IMR-90 (cell line): ENCODE measurements at regions not wholly inside any gene's neighbourhood (a gene's known extent, or its start where the extent isn't known, plus 50 kb on each side); places are given as distances from the start of the nearest gene placed in this dataset.
"Not testable (repeated sequence)": the region's sequence is repeated elsewhere in the genome, so short reads cannot be mapped to it uniquely, and the experiment has no call there.

Source experiments
- ATAC-seq: fragments of 200-7000 bp; cut with Tn5 transposase; 2 replicates; pipeline ENCODE4 v1.9.1; 2020; ENCODE audit warnings: low read depth, mild to moderate bottlenecking, moderate library complexity
- BruUV-seq: library from RNA; stranded (reverse); fragments of 400-500 nt; replicated peaks from 2 replicates; lab custom pipeline; 2021; lab: Mats Ljungman, UMichigan
- CTCF ChIA-PET: fragments of 300-600 bp; formaldehyde crosslinking; extraction: SDS; loops from one replicate; lab custom pipeline; 2021; ENCODE audit warnings: antibody characterized with exemption; lab: Yijun Ruan, JAX
- POLR2A ChIA-PET: fragments of 300-600 bp; sonication (Branson Sonifier 250); formaldehyde crosslinking; loops from one replicate; lab custom pipeline; 2022; ENCODE audit warnings: antibody characterized with exemption; ENCODE audit not compliant: unreplicated experiment; lab: Charles Lee
- DNase-seq: peaks from one replicate; pipeline ENCODE4 v3.0.0; 2013
- H2AFZ ChIP-seq: replicated peaks from 2 replicates; pipeline ENCODE3; 2013; ENCODE audit warnings: low read length, mild to moderate bottlenecking; ENCODE audit not compliant: poor library complexity
- H2AK5ac ChIP-seq: 2 replicates; pipeline ENCODE4 v1.6.1; 2013; ENCODE audit warnings: low read depth, low read length, inconsistent platforms
- H2AK9ac ChIP-seq: replicated peaks from 2 replicates; pipeline ENCODE3; 2013; ENCODE audit warnings: mild to moderate bottlenecking, low read depth, low read length, moderate library complexity; ENCODE audit not compliant: poor library complexity
- H2BK120ac ChIP-seq: 2 replicates; pipeline ENCODE4 v1.6.1; 2013; ENCODE audit warnings: low read depth, low read length, inconsistent platforms
- H2BK15ac ChIP-seq: 3 replicates; pipeline ENCODE4 v1.6.1; 2013; ENCODE audit warnings: low read depth, low read length, inconsistent platforms
- H2BK20ac ChIP-seq: 2 replicates; pipeline ENCODE4 v1.6.1; 2013; ENCODE audit warnings: low read depth, mild to moderate bottlenecking, inconsistent platforms, low read length, moderate library complexity
- H2BK5ac ChIP-seq: 2 replicates; pipeline ENCODE4 v1.6.1; 2013; ENCODE audit warnings: mild to moderate bottlenecking, low read depth, low read length, inconsistent platforms; ENCODE audit not compliant: poor library complexity, severe bottlenecking
- H3K14ac ChIP-seq: replicated peaks from 2 replicates; pipeline ENCODE4 v1.6.1; 2013; ENCODE audit warnings: low read depth, low read length, inconsistent platforms
- H3K18ac ChIP-seq: 2 replicates; pipeline ENCODE4 v1.6.1; 2013; ENCODE audit warnings: low read depth, low read length, control low read depth
- H3K23ac ChIP-seq: 2 replicates; pipeline ENCODE4 v1.6.1; 2013; ENCODE audit warnings: low read depth, low read length, inconsistent platforms
- H3K27ac ChIP-seq: 2 replicates; pipeline ENCODE4 v1.5.1; 2013; ENCODE audit warnings: mild to moderate bottlenecking, control low read depth, low read length; ENCODE audit not compliant: insufficient read depth
- H3K27me3 ChIP-seq: 2 replicates; pipeline ENCODE4 v1.6.1; 2013; ENCODE audit warnings: low read length; ENCODE audit not compliant: control insufficient read depth, insufficient read depth
- H3K36me3 ChIP-seq: 2 replicates; pipeline ENCODE4 v1.6.1; 2013; ENCODE audit warnings: low read length, mixed read lengths; ENCODE audit not compliant: control insufficient read depth, insufficient read depth
- H3K4ac ChIP-seq: 2 replicates; pipeline ENCODE4 v1.6.1; 2013; ENCODE audit warnings: low read depth, low read length, inconsistent platforms
- H3K4me1 ChIP-seq: 2 replicates; pipeline ENCODE4 v1.6.1; 2013; ENCODE audit warnings: low read length, mixed read lengths; ENCODE audit not compliant: control insufficient read depth, insufficient read depth
- H3K4me2 ChIP-seq: 2 replicates; pipeline ENCODE4 v1.6.1; 2013; ENCODE audit warnings: low read depth, mild to moderate bottlenecking, control low read depth, low read length, moderate library complexity
- H3K4me3 ChIP-seq: 2 replicates; pipeline ENCODE4 v1.5.1; 2013; ENCODE audit warnings: low read depth, mild to moderate bottlenecking, control low read depth, low read length, moderate library complexity; ENCODE audit not compliant: insufficient read depth
- H3K56ac ChIP-seq: 2 replicates; pipeline ENCODE4 v1.6.1; 2013; ENCODE audit warnings: low read length, inconsistent platforms; ENCODE audit not compliant: insufficient read depth; ENCODE audit errors: extremely low read depth
- H3K79me1 ChIP-seq, 2 experiments: 2 replicates each; pipeline ENCODE4 v1.6.1; 2013; ENCODE audit warnings: low read length in 2 of 2, inconsistent platforms in 1 of 2, low read depth in 1 of 2
- H3K9ac ChIP-seq: 2 replicates; pipeline ENCODE4 v1.6.1; 2013; ENCODE audit warnings: low read depth, low read length, control low read depth
- H3K9me1 ChIP-seq: 2 replicates; pipeline ENCODE4 v1.6.1; 2013; ENCODE audit warnings: low read length, inconsistent platforms; ENCODE audit not compliant: insufficient read depth
- H3K9me3 ChIP-seq: 2 replicates; pipeline ENCODE4 v1.6.1; 2013; ENCODE audit warnings: low read length; ENCODE audit not compliant: control insufficient read depth, insufficient read depth
- H4K20me1 ChIP-seq: 2 replicates; pipeline ENCODE4 v1.6.1; 2013; ENCODE audit warnings: low read length, inconsistent platforms; ENCODE audit not compliant: insufficient read depth
- H4K5ac ChIP-seq: 2 replicates; pipeline ENCODE4 v1.6.1; 2013; ENCODE audit warnings: mild to moderate bottlenecking, low read depth, low read length, control low read depth
- H4K8ac ChIP-seq, 2 experiments: 2 replicates each; pipeline ENCODE4 v1.6.1; 2013; ENCODE audit warnings: low read depth in 2 of 2, low read length in 2 of 2, control low read depth in 1 of 2, inconsistent platforms in 1 of 2
- H4K91ac ChIP-seq: 2 replicates; pipeline ENCODE4 v1.6.1; 2013; ENCODE audit warnings: low read depth, low read length, inconsistent platforms; ENCODE audit not compliant: insufficient read depth
- WGBS, 2 experiments: methylation state at CpG; one replicate each; pipeline versions ENCODE4 v1.1.5 to v1.1.7; 2013; ENCODE audit warnings: missing lambda C conversion rate in 2 of 2; ENCODE audit not compliant: insufficient read length in 1 of 2; ENCODE audit errors: extremely low coverage in 2 of 2; 5-methylcytosine and 5-hydroxymethylcytosine counted together
- dilution Hi-C: fragments of 300-500 bp; cut with HindIII; formaldehyde crosslinking; loops from one replicate; pipeline ENCODE4 v1.14.3; 2018; ENCODE audit warnings: low sequenced_read_pairs; ENCODE audit not compliant: unreplicated experiment
- in situ Hi-C: fragments of 300-500 bp; cut with MboI; formaldehyde crosslinking; loops from 3 replicates; pipeline ENCODE4 v1.14.3; 2019; ENCODE audit warnings: low sequenced_read_pairs, inconsistent platforms, mixed read lengths
- intact Hi-C: fragments of 100-400 bp; cut with micrococcal nuclease; formaldehyde crosslinking; loops from 2 replicates; pipeline ENCODE4 v1.10.0; 2022

- H3K9me1 ChIP-seq, H3K9me3 ChIP-seq, H2AK9ac ChIP-seq, ATAC-seq, H4K8ac ChIP-seq, H3K23ac ChIP-seq, H2AFZ ChIP-seq, H3K4me3 ChIP-seq, H3K27me3 ChIP-seq, H3K56ac ChIP-seq, H3K27ac ChIP-seq, H3K4me2 ChIP-seq, POLR2A ChIA-PET, H2AK5ac ChIP-seq, H3K4me1 ChIP-seq, H3K18ac ChIP-seq, H2BK5ac ChIP-seq, H3K14ac ChIP-seq, H4K20me1 ChIP-seq, H3K9ac ChIP-seq, H4K91ac ChIP-seq, H2BK20ac ChIP-seq, BruUV-seq, H2BK120ac ChIP-seq, intact Hi-C loops, dilution Hi-C loops, H4K5ac ChIP-seq, H2BK15ac ChIP-seq, H3K79me1 ChIP-seq, H3K4ac ChIP-seq, CTCF ChIA-PET, H3K36me3 ChIP-seq, in situ Hi-C loops, DNase-seq: not testable (repeated sequence)
- no CpG with 5 or more reads among the region's 20 CpGs for WGBS, 2 experiments
Measured at GRCh38 chr20:6321235-6321634, 198.4 kb upstream of the FERMT1 start.
